NCI-H774 (cell line): ENCODE measurements at regions not wholly inside any gene's neighbourhood (a gene's known extent, or its start where the extent isn't known, plus 50 kb on each side); places are given as distances from the start of the nearest gene placed in this dataset.

Experiments used
- DNase-seq: peaks from one replicate; lab custom pipeline; 2025; lab: John Stamatoyannopoulos, UW

- DNase-seq, result no peak
Observed at GRCh38 chrX:42519666-42520231, 258.2 kb downstream of the PPP1R2C start.

GRCh38 chrX:42515939-42516338 is 262.0 kb downstream of the PPP1R2C start:
- DNase-seq, result no peak

- no peak for DNase-seq
Observed at GRCh38 chrX:42505016-42505415, 272.9 kb downstream of the PPP1R2C start.

GRCh38 chrX:42499620-42500019 is 278.3 kb downstream of the PPP1R2C start:
- DNase-seq, result no peak

GRCh38 chrX:42497356-42497755 is 280.6 kb downstream of the PPP1R2C start:
- no peak for DNase-seq

- no peak for DNase-seq
Observed at GRCh38 chrX:42496239-42496638, 281.7 kb downstream of the PPP1R2C start.

- peak; percentile 37 for DNase-seq
Observed at GRCh38 chrX:42495139-42495538, 282.8 kb downstream of the PPP1R2C start.

GRCh38 chrX:42491137-42491907 is 286.6 kb downstream of the PPP1R2C start:
- DNase-seq, result no peak

- no peak for DNase-seq
Observed at GRCh38 chrX:42490111-42490510, 287.9 kb downstream of the PPP1R2C start.

GRCh38 chrX:42485601-42486000 is 292.4 kb downstream of the PPP1R2C start:
- DNase-seq, result no peak

GRCh38 chrX:42484233-42484632 is 293.7 kb downstream of the PPP1R2C start:
- no peak for DNase-seq

GRCh38 chrX:42477396-42477795 is 300.6 kb downstream of the PPP1R2C start:
- no peak for DNase-seq

- no peak for DNase-seq
Observed at GRCh38 chrX:42472727-42473126, 305.2 kb downstream of the PPP1R2C start.

- DNase-seq, result no peak
Observed at GRCh38 chrX:42466332-42467046, 311.5 kb downstream of the PPP1R2C start.

GRCh38 chrX:42465821-42466220 is 312.1 kb downstream of the PPP1R2C start:
- no peak for DNase-seq

- DNase-seq, result no peak
Observed at GRCh38 chrX:42463706-42464490, 314.1 kb downstream of the PPP1R2C start.

- no peak for DNase-seq
Observed at GRCh38 chrX:42462917-42463316, 315.0 kb downstream of the PPP1R2C start.

GRCh38 chrX:42460706-42461105 is 317.3 kb downstream of the PPP1R2C start:
- DNase-seq, result no peak

GRCh38 chrX:42459735-42460134 is 318.2 kb downstream of the PPP1R2C start:
- no peak for DNase-seq

- DNase-seq, result no peak
Observed at GRCh38 chrX:42456176-42456700, 321.7 kb downstream of the PPP1R2C start.

GRCh38 chrX:42450228-42450627 is 327.7 kb downstream of the PPP1R2C start:
- DNase-seq, result no peak

- DNase-seq, result no peak
Observed at GRCh38 chrX:42443267-42443666, 334.7 kb downstream of the PPP1R2C start.
